ENCODE measurements at regions not wholly inside any gene's neighbourhood (a gene's known extent, or its start where the extent isn't known, plus 50 kb on each side); places are given as distances from the start of the nearest gene placed in this dataset.

GRCh38 chr7:94054130-94054529 lies 50.0 kb upstream of the BET1 start:
- no peak for DNase-seq (ENCODE audit: low read depth in 2 of 2)

GRCh38 chr7:94055963-94056362 lies 51.8 kb upstream of the BET1 start:
- DNase-seq (ENCODE audit: low read depth in 2 of 2), result no peak

- peak; percentile 77 to 85 for DNase-seq (ENCODE audit: low read depth in 2 of 2)
Observed at GRCh38 chr7:94056796-94057207, 52.6 kb upstream of the BET1 start.

GRCh38 chr7:94057955-94058354 lies 53.8 kb upstream of the BET1 start:
- DNase-seq (ENCODE audit: low read depth in 2 of 2), result no peak

- peak; percentile 62 to 66 for DNase-seq (ENCODE audit: low read depth in 2 of 2)
Observed at GRCh38 chr7:94059746-94060145, 55.6 kb upstream of the BET1 start.

GRCh38 chr7:94060752-94061151 lies 56.6 kb upstream of the BET1 start:
- no peak for DNase-seq (ENCODE audit: low read depth in 2 of 2)

GRCh38 chr7:94061326-94061725 lies 57.2 kb upstream of the BET1 start:
- no peak for DNase-seq (ENCODE audit: low read depth in 2 of 2)

- peak; percentile 45 to 47 for DNase-seq (ENCODE audit: low read depth in 2 of 2)
Observed at GRCh38 chr7:94062372-94062771, 58.2 kb upstream of the BET1 start.

- peak; percentile 43 for DNase-seq (ENCODE audit: low read depth in 2 of 2)
Observed at GRCh38 chr7:94064541-94065191, 60.5 kb upstream of the BET1 start.

GRCh38 chr7:94067047-94067446 lies 62.9 kb upstream of the BET1 start:
- no peak for DNase-seq (ENCODE audit: low read depth in 2 of 2)

GRCh38 chr7:94067506-94067905 lies 63.4 kb upstream of the BET1 start:
- no peak for DNase-seq (ENCODE audit: low read depth in 2 of 2)

- no peak for DNase-seq (ENCODE audit: low read depth in 2 of 2)
Observed at GRCh38 chr7:94069162-94069739, 65.1 kb upstream of the BET1 start.

- DNase-seq (ENCODE audit: low read depth in 2 of 2), result no peak
Observed at GRCh38 chr7:94080551-94080950, 76.4 kb upstream of the BET1 start.

- no peak for DNase-seq (ENCODE audit: low read depth in 2 of 2)
Observed at GRCh38 chr7:94082126-94082525, 78.0 kb upstream of the BET1 start.

GRCh38 chr7:94087664-94088352 lies 83.7 kb upstream of the BET1 start:
- DNase-seq (ENCODE audit: low read depth in 2 of 2), result peak; percentile 54

- DNase-seq (ENCODE audit: low read depth in 2 of 2), result no peak
Observed at GRCh38 chr7:94088560-94088959, 84.4 kb upstream of the BET1 start.

- DNase-seq (ENCODE audit: low read depth in 2 of 2), result no peak
Observed at GRCh38 chr7:94089806-94090205, 85.7 kb upstream of the BET1 start.

GRCh38 chr7:94092980-94093379 lies 88.8 kb upstream of the BET1 start:
- DNase-seq (ENCODE audit: low read depth in 2 of 2), result no peak

- DNase-seq (ENCODE audit: low read depth in 2 of 2), result no peak
Observed at GRCh38 chr7:94094298-94094697, 90.1 kb upstream of the BET1 start.

GRCh38 chr7:94095316-94096009 lies 91.3 kb upstream of the BET1 start:
- no peak for DNase-seq (ENCODE audit: low read depth in 2 of 2)

- DNase-seq (ENCODE audit: low read depth in 2 of 2), result no peak
Observed at GRCh38 chr7:94099679-94100078, 95.5 kb upstream of the BET1 start.

- no peak for DNase-seq (ENCODE audit: low read depth in 2 of 2)
Observed at GRCh38 chr7:94100723-94101345, 96.7 kb upstream of the BET1 start.

Measured in fibroblast of skin of left biceps (primary cell).